CD1c-positive myeloid dendritic cell (primary cell): ENCODE measurements at regions not wholly inside any gene's neighbourhood (a gene's known extent, or its start where the extent isn't known, plus 50 kb on each side); places are given as distances from the start of the nearest gene placed in this dataset.

Experiments used
- DNase-seq: peaks from one replicate; pipeline ENCODE4 v3.0.0-alpha.2; 2016; ENCODE audit errors: extremely low spot score

- no peak for DNase-seq
Observed at GRCh38 chr5:161235569-161235968, 311.0 kb downstream of the GABRB2 start.

DNA sequence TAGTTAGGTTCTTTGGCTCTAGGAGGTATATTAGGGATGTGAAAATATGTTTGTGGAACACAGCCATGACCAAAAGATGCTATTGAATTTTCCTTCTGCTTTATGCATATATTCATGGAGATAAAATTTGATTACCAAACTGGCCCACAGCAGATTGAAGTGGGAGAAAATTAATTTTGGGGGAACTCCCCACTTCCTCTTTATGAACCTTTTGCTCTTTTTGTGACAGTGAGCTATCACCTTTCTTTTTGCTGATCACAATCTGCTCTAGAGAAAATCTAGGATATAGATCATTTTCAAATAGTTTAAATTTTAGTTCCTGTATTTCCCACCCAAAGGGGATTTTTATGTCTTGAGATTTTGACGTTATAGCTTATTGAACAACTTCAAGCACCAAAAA lies 313.0 kb downstream of the GABRB2 start:
- no peak for DNase-seq

DNA sequence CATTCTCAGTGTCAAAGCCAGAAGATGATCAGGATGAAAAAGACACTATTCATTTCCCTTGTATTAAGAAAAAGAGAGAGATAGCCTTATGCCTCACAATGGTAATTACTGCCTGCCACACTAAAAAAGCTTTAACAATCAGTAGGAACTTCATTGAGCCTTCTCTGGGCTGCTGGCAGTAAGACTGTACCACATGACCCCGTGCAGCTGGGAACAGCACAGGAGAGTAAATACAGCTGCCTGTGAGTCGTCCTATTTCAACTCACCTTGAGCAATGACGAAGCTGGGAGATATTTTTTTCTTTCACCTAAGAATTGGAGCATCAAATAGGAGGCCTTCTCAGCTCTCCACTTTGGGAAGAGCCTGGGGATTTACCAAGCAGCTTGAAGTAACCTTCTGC lies 316.3 kb downstream of the GABRB2 start:
- no peak for DNase-seq

DNA sequence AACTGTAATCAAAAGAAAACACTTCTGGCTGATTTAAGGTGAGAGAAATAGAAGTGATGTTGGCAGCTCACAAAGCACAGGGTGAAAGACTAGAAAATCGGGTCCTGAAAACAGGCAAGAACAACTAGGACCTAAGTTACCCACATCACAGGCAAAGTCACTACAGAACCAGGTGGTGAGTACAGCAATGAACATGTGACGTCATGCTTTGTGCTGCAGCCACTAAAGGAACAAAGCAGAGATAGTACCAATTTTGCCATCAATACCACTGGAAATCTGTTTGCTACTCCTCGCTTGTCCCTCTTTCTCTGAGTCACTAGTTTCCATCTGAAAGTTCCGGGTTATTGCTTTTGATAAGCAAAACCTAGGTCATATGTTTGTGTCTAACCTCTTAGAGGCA lies 326.7 kb downstream of the GABRB2 start:
- no peak for DNase-seq

GRCh38 chr5:161216877-161217276 lies 329.6 kb downstream of the GABRB2 start:
- DNase-seq = no peak

DNA sequence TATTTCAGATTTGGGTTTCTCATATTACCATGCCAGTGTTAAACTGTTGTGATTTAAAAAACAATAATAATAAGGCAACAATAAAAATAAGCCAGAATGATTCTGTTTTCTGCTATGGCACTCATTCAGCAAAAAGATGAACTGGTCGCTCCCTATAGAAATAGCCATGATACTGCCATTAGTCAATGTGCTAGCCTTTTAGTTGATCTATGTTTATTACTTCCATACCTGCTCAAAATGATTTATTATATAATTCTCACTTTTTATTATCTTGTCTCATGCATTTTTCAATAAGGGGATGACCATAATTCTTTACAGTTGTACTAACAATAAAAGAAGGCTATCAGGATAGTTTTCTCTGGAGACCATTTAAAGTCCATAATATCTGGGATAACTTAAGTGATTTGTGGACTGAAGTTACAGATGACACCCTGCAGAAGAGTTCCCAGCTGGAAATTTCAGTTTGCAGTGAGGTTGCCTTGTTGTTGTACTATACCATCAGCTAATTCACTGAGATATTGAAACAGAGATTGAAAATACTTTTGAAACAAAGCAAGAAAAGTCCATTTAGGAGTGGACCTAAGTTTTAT lies 334.3 kb downstream of the GABRB2 start:
- no peak for DNase-seq

- no peak for DNase-seq
Observed at GRCh38 chr5:161201558-161201957, 345.0 kb downstream of the GABRB2 start.

- no peak for DNase-seq
Observed at GRCh38 chr5:161190778-161191177, 338.8 kb upstream of the ATP10B start.

- DNase-seq = no peak
Observed at GRCh38 chr5:161190086-161190485, 338.1 kb upstream of the ATP10B start.

- no peak for DNase-seq
Observed at GRCh38 chr5:161189452-161189851, 337.4 kb upstream of the ATP10B start.

DNA sequence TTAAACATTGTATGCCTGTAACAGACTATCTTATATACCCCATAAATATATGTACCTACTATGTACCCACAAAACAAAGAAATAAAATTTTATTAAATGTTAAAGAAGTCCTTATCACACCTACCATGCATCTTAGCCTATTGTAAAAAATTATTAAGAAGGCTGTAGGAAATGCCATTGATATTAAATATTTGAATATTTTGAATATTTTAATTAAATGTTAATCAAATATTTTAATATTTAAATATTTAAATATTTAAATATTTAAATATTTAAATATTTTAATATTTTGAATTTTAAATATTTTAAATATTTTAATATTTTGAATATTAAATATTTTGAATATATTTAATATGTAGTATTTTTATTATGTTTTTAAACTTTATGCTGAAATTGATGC lies 331.5 kb upstream of the ATP10B start:
- no peak for DNase-seq

GRCh38 chr5:161176221-161176620 lies 324.2 kb upstream of the ATP10B start:
- no peak for DNase-seq

GRCh38 chr5:161169776-161170175 lies 317.8 kb upstream of the ATP10B start:
- no peak for DNase-seq

- no peak for DNase-seq
Observed at GRCh38 chr5:161167016-161167767, 315.2 kb upstream of the ATP10B start.

- no peak for DNase-seq
Observed at GRCh38 chr5:161165998-161166660, 314.1 kb upstream of the ATP10B start.

- no peak for DNase-seq
Observed at GRCh38 chr5:161157925-161158324, 305.9 kb upstream of the ATP10B start.

GRCh38 chr5:161155451-161155850 lies 303.4 kb upstream of the ATP10B start:
- DNase-seq = no peak

- DNase-seq = no peak
Observed at GRCh38 chr5:161152415-161152940, 300.5 kb upstream of the ATP10B start.

GRCh38 chr5:161150441-161150988 lies 298.5 kb upstream of the ATP10B start:
- no peak for DNase-seq

- DNase-seq = no peak
Observed at GRCh38 chr5:161149078-161149477, 297.1 kb upstream of the ATP10B start.

DNA sequence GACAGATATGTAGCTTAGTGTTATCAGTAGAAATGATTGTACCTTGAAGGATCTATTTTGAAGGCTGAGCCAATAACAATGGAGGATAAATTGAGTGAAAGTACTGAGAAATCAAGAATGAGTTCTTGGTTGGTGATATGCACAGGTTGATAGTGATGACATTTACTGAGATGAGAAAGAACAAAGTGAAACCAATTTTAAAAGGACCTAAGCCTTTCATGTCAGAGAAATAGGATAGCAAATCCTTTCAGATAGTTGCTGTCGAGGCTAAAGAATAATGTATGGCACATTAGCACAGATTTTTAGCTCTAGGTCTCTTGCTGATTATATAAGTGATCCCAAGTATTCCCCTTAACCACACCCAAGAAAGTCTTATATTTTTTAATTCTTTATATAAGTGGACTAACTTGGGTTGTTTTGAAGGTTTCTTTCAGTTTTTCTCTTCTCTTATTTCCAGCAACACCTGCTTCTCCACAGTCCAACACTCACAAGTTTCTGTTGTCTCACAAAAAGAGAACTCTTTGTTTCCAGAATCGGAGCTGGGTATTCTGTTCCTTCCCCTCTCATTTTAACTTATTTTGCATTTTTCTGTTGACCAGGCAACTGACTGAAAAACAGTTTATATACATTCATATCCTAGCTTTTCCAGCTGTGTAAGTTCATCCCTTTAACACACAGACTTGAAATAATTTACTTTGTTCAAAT lies 286.9 kb upstream of the ATP10B start:
- DNase-seq = no peak

GRCh38 chr5:161134956-161135355 lies 282.9 kb upstream of the ATP10B start:
- DNase-seq = no peak
